HepG2 (cell line): ENCODE measurements at regions not wholly inside any gene's neighbourhood (a gene's known extent, or its start where the extent isn't known, plus 50 kb on each side); places are given as distances from the start of the nearest gene placed in this dataset.

Source experiments
- ATAC-seq: fragments of 200-7000 bp; cut with Tn5 transposase; 3 replicates; pipeline ENCODE4 v1.9.1; 2020; ENCODE audit warnings: mild to moderate bottlenecking, moderate library complexity
- BruUV-seq: library from RNA; stranded (reverse); fragments of 400-500 nt; replicated peaks from 2 replicates; lab custom pipeline; 2021; lab: Mats Ljungman, UMichigan
- CTCF ChIA-PET: fragments of 300-600 bp; formaldehyde crosslinking; extraction: SDS; loops from one replicate; lab custom pipeline; 2021; ENCODE audit warnings: low total read pairs, inconsistent platforms, low intra/inter-chr PET ratio; lab: Yijun Ruan, JAX
- POLR2A ChIA-PET: fragments of 350-600 bp; sonication (Branson Sonifier 250); formaldehyde crosslinking; loops from one replicate; lab custom pipeline; 2020; ENCODE audit warnings: antibody characterized with exemption, inconsistent platforms; lab: Yijun Ruan, JAX
- DNase-seq: peaks from one replicate; pipeline ENCODE4 v3.0.0-alpha.2; 2015; ENCODE audit warnings: low spot score
- FAIRE-seq: peaks from 3 replicates; lab custom pipeline; 2011; peaks lifted over from hg19 to GRCh38; lab: Jason Lieb, UNC
- H2AFZ ChIP-seq: one replicate; pipeline ENCODE4 v1.6.1; 2011; ENCODE audit warnings: low read length, inconsistent platforms
- H3K27ac ChIP-seq: fragments of 300-600 bp; 3 replicates; pipeline ENCODE4 v1.8.0; 2011; ENCODE audit warnings: mixed run types, mild to moderate bottlenecking, mixed read lengths, low read length, inconsistent platforms; ENCODE audit not compliant: insufficient read depth; ENCODE audit errors: extremely low read length
- H3K27me3 ChIP-seq, 2 experiments: fragments of 200-600 bp in 1 of 2; 2 replicates in 1 of 2; 3 replicates in 1 of 2; pipeline versions ENCODE4 v1.6.0 to v1.8.0; 2011; ENCODE audit warnings: low read length in 2 of 2, mild to moderate bottlenecking in 2 of 2, moderate library complexity in 2 of 2, inconsistent platforms in 1 of 2; ENCODE audit not compliant: insufficient read depth in 2 of 2, control insufficient read depth in 1 of 2
- H3K36me3 ChIP-seq, 2 experiments: fragments of 200-600 bp in 1 of 2; replicated peaks in 1 of 2; 2 replicates in 1 of 2; 3 replicates in 1 of 2; pipeline versions ENCODE4 v1.5.1 to v1.8.0; 2011; ENCODE audit warnings: low read length in 2 of 2, inconsistent platforms in 1 of 2; ENCODE audit not compliant: insufficient read depth in 2 of 2, control insufficient read depth in 1 of 2
- H3K4me1 ChIP-seq: 2 replicates; pipeline ENCODE4 v1.5.1; 2012; ENCODE audit warnings: low read length, inconsistent platforms; ENCODE audit not compliant: insufficient read depth
- H3K4me2 ChIP-seq: 2 replicates; pipeline ENCODE4 v1.6.0; 2011; ENCODE audit warnings: low read depth, low read length, inconsistent platforms
- H3K4me3 ChIP-seq, 3 experiments: fragments of 200-600 bp in 1 of 3; sonication (generic), shearing (Covaris generic) in 1 of 3; replicated peaks in 1 of 3; 2 replicates each; pipeline ENCODE4 v1.5.1; 2011 to 2016; ENCODE audit warnings: low read length in 3 of 3, inconsistent platforms in 2 of 3, low read depth in 2 of 3, mild to moderate bottlenecking in 2 of 3, control low read depth in 1 of 3, mixed read lengths in 1 of 3; ENCODE audit not compliant: insufficient read depth in 1 of 3
- H3K79me2 ChIP-seq: one replicate; pipeline ENCODE4 v1.6.1; 2011; ENCODE audit warnings: low read length, inconsistent platforms; ENCODE audit not compliant: insufficient read depth
- H3K9ac ChIP-seq: 2 replicates; pipeline ENCODE4 v1.6.0; 2011; ENCODE audit warnings: mild to moderate bottlenecking, low read depth, low read length, inconsistent platforms; ENCODE audit not compliant: insufficient read depth
- H3K9me3 ChIP-seq: 2 replicates; pipeline ENCODE4 v1.5.1; 2012; ENCODE audit warnings: mild to moderate bottlenecking, low read length
- H4K20me1 ChIP-seq: 2 replicates; pipeline ENCODE4 v1.6.0; 2011; ENCODE audit warnings: inconsistent platforms, mild to moderate bottlenecking, low read length, moderate library complexity; ENCODE audit not compliant: insufficient read depth
- CCDC6 ChIP-seq: sonication (generic); formaldehyde crosslinking; IDR thresholded peaks from 2 replicates; pipeline ENCODE4 v1.8.1; 2022; ENCODE audit warnings: mild to moderate bottlenecking, missing genetic modification reagents, moderate library complexity
- GZF1 ChIP-seq: sonication (generic); formaldehyde crosslinking; IDR thresholded peaks from 2 replicates; pipeline ENCODE4 v1.5.1; 2020; ENCODE audit warnings: mild to moderate bottlenecking, missing genetic modification reagents
- JUND ChIP-seq: sonication (generic); formaldehyde crosslinking; IDR thresholded peaks from 2 replicates; pipeline ENCODE4 v1.8.0; 2022; ENCODE audit warnings: mild to moderate bottlenecking, missing genetic modification reagents
- MBD4 ChIP-seq: IDR thresholded peaks from 2 replicates; pipeline ENCODE4 v1.6.1; 2012; ENCODE audit warnings: low read length, inconsistent platforms, borderline replicate concordance
- RCOR2 ChIP-seq: IDR thresholded peaks from 2 replicates; pipeline ENCODE4 v1.6.1; 2016; ENCODE audit warnings: missing biosample characterization, missing genetic modification reagents
- ZNF232 ChIP-seq: sonication (generic); formaldehyde crosslinking; IDR thresholded peaks from 2 replicates; pipeline ENCODE4 v1.4.0; 2020; ENCODE audit warnings: missing genetic modification reagents, borderline replicate concordance
- ZNF264 ChIP-seq: sonication (generic); formaldehyde crosslinking; IDR thresholded peaks from 2 replicates; pipeline ENCODE4 v1.4.0; 2020; ENCODE audit warnings: missing genetic modification reagents
- ZNF33B ChIP-seq: sonication (generic); formaldehyde crosslinking; IDR thresholded peaks from 2 replicates; pipeline ENCODE4 v1.5.1; 2020; ENCODE audit warnings: mild to moderate bottlenecking, missing genetic modification reagents
- ZNF484 ChIP-seq: sonication (generic); formaldehyde crosslinking; IDR thresholded peaks from 2 replicates; pipeline ENCODE4 v1.5.1; 2020; ENCODE audit warnings: mild to moderate bottlenecking, low read depth, missing genetic modification reagents, borderline replicate concordance
- ZNF589 ChIP-seq: sonication (generic); formaldehyde crosslinking; conservative IDR thresholded peaks from 2 replicates; pipeline ENCODE4 v1.8.0; 2022; ENCODE audit warnings: mild to moderate bottlenecking, moderate library complexity, missing genetic modification reagents
- ZNF615 ChIP-seq: sonication (generic); formaldehyde crosslinking; IDR thresholded peaks from 2 replicates; pipeline ENCODE4 v1.5.0; 2020; ENCODE audit warnings: mild to moderate bottlenecking, missing genetic modification reagents, borderline replicate concordance
- ZNF75D ChIP-seq: sonication (generic); formaldehyde crosslinking; IDR thresholded peaks from 2 replicates; pipeline ENCODE4 v1.8.1; 2023; ENCODE audit warnings: missing genetic modification reagents, mild to moderate bottlenecking, borderline replicate concordance
- WGBS: methylation state at CpG from one replicate; pipeline ENCODE4 v1.1.6; 2017; ENCODE audit warnings: low lambda C conversion rate; 5-methylcytosine and 5-hydroxymethylcytosine counted together
- in situ Hi-C: cut with HindIII; loops from 2 replicates; pipeline ENCODE4 v1.10.0; 2017; ENCODE audit warnings: low pct_unique_long_range_greater_than_20kb; ENCODE audit not compliant: extremely low pct_ligation_motif_present
- intact Hi-C: fragments of 100-400 bp; cut with micrococcal nuclease; formaldehyde crosslinking; loops from one replicate; pipeline ENCODE4 v1.10.0; 2022; ENCODE audit not compliant: unreplicated experiment

DNA sequence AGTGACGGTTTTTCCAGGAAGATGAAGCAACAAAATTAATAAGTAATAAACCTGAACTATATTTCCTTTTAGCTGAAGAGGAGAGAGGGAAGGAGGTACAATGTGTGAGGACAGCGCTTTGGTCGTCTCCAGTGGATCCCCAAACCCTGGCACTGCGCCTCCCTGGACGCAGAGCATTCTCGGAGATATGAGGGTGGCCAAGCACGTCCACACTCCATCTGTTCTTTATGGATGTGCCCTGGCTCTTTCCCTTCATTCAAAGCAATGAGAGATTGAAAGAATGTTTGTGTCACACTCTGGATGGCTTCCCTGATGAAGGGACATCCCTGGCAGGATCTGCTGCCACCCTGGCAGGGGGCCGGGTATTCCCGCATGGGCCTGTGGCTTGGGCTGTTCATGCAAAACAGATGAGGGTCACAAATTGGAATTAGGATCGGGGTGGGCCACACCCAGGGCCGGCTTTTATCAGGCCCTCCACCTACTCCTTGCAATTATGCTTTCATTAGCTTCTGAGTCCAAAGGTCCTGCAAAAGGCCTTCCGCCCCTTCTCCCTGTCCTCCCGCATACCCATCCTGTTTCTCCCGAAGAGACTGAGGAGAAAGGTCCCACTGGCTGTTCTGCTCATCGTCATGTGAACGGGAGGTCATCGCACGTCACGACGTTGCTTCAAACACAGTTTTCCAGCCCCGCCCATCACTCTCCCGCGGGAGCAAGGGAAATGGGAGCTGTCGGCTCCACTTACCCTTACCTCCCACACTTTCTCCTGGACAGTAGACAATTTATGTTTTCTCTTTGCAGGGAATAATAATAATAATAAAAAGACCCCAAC lies 286.1 kb upstream of the IRX4 start:
- H3K4me2 ChIP-seq, result no peak overlapping the region
- intact Hi-C loops, result no loop called here
- in situ Hi-C loops, result no loop called here
- H3K4me1 ChIP-seq, result no peaks in the 10 kb centered on the region
- H3K4me3 ChIP-seq, result no peak overlapping the region
- 32% methylated on average over 22 of the region's 24 CpGs for WGBS
- DNase-seq (no peak), ATAC-seq (no peak), FAIRE-seq (no peak)
- no TSS peak for BruUV-seq
- no peaks in the 10 kb centered on the region for H4K20me1 ChIP-seq
- no peak overlapping the region for H3K9ac ChIP-seq
- no peaks in the 10 kb centered on the region for H3K79me2 ChIP-seq
- POLR2A ChIA-PET, result no interaction called here
- H2AFZ ChIP-seq, result no peak overlapping the region
- CTCF ChIA-PET, result no interaction called here
- H3K36me3 ChIP-seq, result no peaks in the 10 kb centered on the region
- no peaks in the 10 kb centered on the region for H3K9me3 ChIP-seq
- no peak overlapping the region for H3K27ac ChIP-seq
- peaks cover 5 to 48% of the 10 kb centered on the region in 2 experiments for H3K27me3 ChIP-seq
- TF ChIP-seq MBD4 (no peak), ZNF33B (CRISPR knock-in tag) (no peak), ZNF232 (CRISPR knock-in tag) (no peak), RCOR2 (no peak), ZNF589 (CRISPR knock-in tag) (no peak), CCDC6 (no peak), ZNF264 (no peak), ZNF615 (no peak), JUND (CRISPR knock-in tag) (no peak), GZF1 (no peak), ZNF75D (CRISPR knock-in tag) (no peak), ZNF484 (CRISPR knock-in tag) (no peak)
